H9 (cell line): ENCODE measurements at regions not wholly inside any gene's neighbourhood (a gene's known extent, or its start where the extent isn't known, plus 50 kb on each side); places are given as distances from the start of the nearest gene placed in this dataset.

ENCODE experiments used
- DNase-seq: peaks from one replicate; pipeline ENCODE4 v3.0.0-alpha.2; 2017
- H2AFZ ChIP-seq: one replicate; pipeline ENCODE4 v1.6.1; 2013; ENCODE audit warnings: mild to moderate bottlenecking, low read length, control low read depth, moderate library complexity
- H2AK5ac ChIP-seq: 2 replicates; pipeline ENCODE4 v1.6.1; 2013; ENCODE audit warnings: low read length, control low read depth, mixed read lengths; ENCODE audit not compliant: insufficient read length
- H2BK120ac ChIP-seq: one replicate; pipeline ENCODE4 v1.6.1; 2013; ENCODE audit warnings: low read depth, mild to moderate bottlenecking, low read length, control low read depth, inconsistent platforms; ENCODE audit not compliant: poor library complexity, severe bottlenecking
- H2BK12ac ChIP-seq: 2 replicates; pipeline ENCODE4 v1.6.1; 2013; ENCODE audit warnings: low read length, control low read depth, mixed read lengths, low read depth; ENCODE audit not compliant: insufficient read length
- H2BK15ac ChIP-seq: 2 replicates; pipeline ENCODE4 v1.6.1; 2013; ENCODE audit warnings: low read depth, low read length, control low read depth
- H2BK20ac ChIP-seq: one replicate; pipeline ENCODE4 v1.6.1; 2013; ENCODE audit warnings: low read depth, mild to moderate bottlenecking, low read length, control low read depth, inconsistent platforms; ENCODE audit not compliant: poor library complexity, severe bottlenecking
- H2BK5ac ChIP-seq: 2 replicates; pipeline ENCODE4 v1.6.1; 2013; ENCODE audit warnings: low read length, control low read depth, mixed read lengths; ENCODE audit not compliant: insufficient read length
- H3K14ac ChIP-seq: 2 replicates; pipeline ENCODE4 v1.6.1; 2013; ENCODE audit warnings: low read length, control low read depth; ENCODE audit not compliant: insufficient read depth
- H3K18ac ChIP-seq: 2 replicates; pipeline ENCODE4 v1.6.1; 2013; ENCODE audit warnings: low read depth, mild to moderate bottlenecking, mixed read lengths, low read length, control low read depth; ENCODE audit not compliant: insufficient read length
- H3K23ac ChIP-seq: 2 replicates; pipeline ENCODE4 v1.6.1; 2013; ENCODE audit warnings: low read length, control low read depth, mixed read lengths, low read depth; ENCODE audit not compliant: insufficient read length
- H3K23me2 ChIP-seq: 2 replicates; pipeline ENCODE4 v1.6.1; 2013; ENCODE audit warnings: low read depth, mild to moderate bottlenecking, mixed read lengths, low read length, control low read depth; ENCODE audit not compliant: insufficient read length, poor library complexity, severe bottlenecking
- H3K27ac ChIP-seq: 2 replicates; pipeline ENCODE4 v1.5.1; 2013; ENCODE audit warnings: low read length, control low read depth, mixed read lengths, low read depth; ENCODE audit not compliant: insufficient read length
- H3K27me3 ChIP-seq: 2 replicates; pipeline ENCODE4 v1.6.1; 2013; ENCODE audit warnings: low read length, control low read depth, inconsistent platforms; ENCODE audit not compliant: insufficient read depth
- H3K4ac ChIP-seq: 2 replicates; pipeline ENCODE4 v1.6.1; 2013; ENCODE audit warnings: low read depth, mild to moderate bottlenecking, control low read depth, inconsistent platforms, low read length, moderate library complexity
- H3K4me1 ChIP-seq: 2 replicates; pipeline ENCODE4 v1.6.1; 2013; ENCODE audit warnings: low read length, control low read depth, inconsistent platforms; ENCODE audit not compliant: insufficient read depth
- H3K4me2 ChIP-seq: 2 replicates; pipeline ENCODE4 v1.6.1; 2013; ENCODE audit warnings: low read length, control low read depth, mixed read lengths; ENCODE audit not compliant: insufficient read length, insufficient read depth
- H3K56ac ChIP-seq: 2 replicates; pipeline ENCODE4 v1.6.1; 2013; ENCODE audit warnings: low read depth, mild to moderate bottlenecking, mixed read lengths, low read length, control low read depth; ENCODE audit not compliant: insufficient read length
- H3K79me1 ChIP-seq: 2 replicates; pipeline ENCODE4 v1.6.1; 2013; ENCODE audit warnings: low read depth, mild to moderate bottlenecking, moderate library complexity, low read length, control low read depth, inconsistent platforms; ENCODE audit not compliant: insufficient read depth, poor library complexity, severe bottlenecking
- H3K79me2 ChIP-seq: 2 replicates; pipeline ENCODE4 v1.6.1; 2013; ENCODE audit warnings: low read length, control low read depth, inconsistent platforms; ENCODE audit not compliant: insufficient read depth
- H3K9ac ChIP-seq: 2 replicates; pipeline ENCODE4 v1.6.1; 2013; ENCODE audit warnings: low read length, control low read depth, mixed read lengths; ENCODE audit not compliant: insufficient read length; ENCODE audit errors: extremely low read depth
- H3K9me3 ChIP-seq: one replicate; pipeline ENCODE4 v1.6.1; 2013; ENCODE audit warnings: low read depth, low read length, inconsistent platforms; ENCODE audit not compliant: control insufficient read depth
- H3T11ph ChIP-seq: one replicate; pipeline ENCODE4 v1.6.1; 2013; ENCODE audit warnings: mild to moderate bottlenecking, low read length, control low read depth, inconsistent platforms
- H4K20me1 ChIP-seq: one replicate; pipeline ENCODE4 v1.6.1; 2013; ENCODE audit not compliant: control insufficient read depth, insufficient read length, insufficient read depth
- H4K5ac ChIP-seq: 2 replicates; pipeline ENCODE4 v1.6.1; 2013; ENCODE audit warnings: low read depth, mild to moderate bottlenecking, mixed read lengths, low read length, control low read depth; ENCODE audit not compliant: insufficient read length
- H4K8ac ChIP-seq: replicated peaks from 2 replicates; pipeline ENCODE4 v1.6.1; 2013; ENCODE audit warnings: low read length, control low read depth, mixed read lengths, low read depth; ENCODE audit not compliant: insufficient read length
- H4K91ac ChIP-seq: 2 replicates; pipeline ENCODE4 v1.6.1; 2013; ENCODE audit warnings: low read depth, mild to moderate bottlenecking, moderate library complexity, mixed read lengths, low read length, control low read depth; ENCODE audit not compliant: insufficient read length
- H3K27ac Mint-ChIP-seq, 3 experiments: 2 replicates in 2 of 3; 3 replicates in 1 of 3; pipeline ENCODE4 v1.8.0; 2020 to 2021; ENCODE audit warnings: mixed read lengths in 3 of 3, mild to moderate bottlenecking in 1 of 3, moderate library complexity in 1 of 3
- H3K27me3 Mint-ChIP-seq: 2 replicates; pipeline ENCODE4 v1.8.0; 2021; ENCODE audit warnings: low read depth, mild to moderate bottlenecking, moderate library complexity, mixed read lengths
- H3K36me3 Mint-ChIP-seq, 3 experiments: 2 replicates in 2 of 3; 3 replicates in 1 of 3; pipeline ENCODE4 v1.8.0; 2020 to 2021; ENCODE audit warnings: low read depth in 3 of 3, mixed read lengths in 3 of 3; ENCODE audit not compliant: insufficient read depth in 1 of 3
- H3K4me1 Mint-ChIP-seq, 2 experiments: 2 replicates each; pipeline ENCODE4 v1.8.0; 2020; ENCODE audit warnings: mixed read lengths in 2 of 2
- H3K4me3 Mint-ChIP-seq, 2 experiments: 2 replicates in 1 of 2; 3 replicates in 1 of 2; pipeline ENCODE4 v1.8.0; 2020 to 2021; ENCODE audit warnings: mild to moderate bottlenecking in 2 of 2, mixed read lengths in 2 of 2, moderate library complexity in 1 of 2
- H3K9me3 Mint-ChIP-seq, 2 experiments: 2 replicates in 1 of 2; 3 replicates in 1 of 2; pipeline ENCODE4 v1.8.0; 2020; ENCODE audit warnings: mild to moderate bottlenecking in 2 of 2, mixed read lengths in 2 of 2, moderate library complexity in 1 of 2
- CTCF ChIP-seq: fragments of 200-600 bp; sonication (generic); conservative IDR thresholded peaks from 3 replicates; pipeline ENCODE4 v1.8.0; 2021; ENCODE audit warnings: antibody characterized with exemption, mild to moderate bottlenecking
- WGBS: extraction: QIAGEN DNeasy Blood & Tissue Kit; methylation state at CpG from one replicate; pipeline ENCODE4 v1.1.7; 2013; ENCODE audit warnings: missing lambda C conversion rate, low lambda C conversion rate, mixed read lengths; ENCODE audit not compliant: insufficient read length; ENCODE audit errors: extremely low coverage; 5-methylcytosine and 5-hydroxymethylcytosine counted together

- H4K5ac ChIP-seq = no peak overlapping the region
- H3K23me2 ChIP-seq = no peaks in the 10 kb centered on the region
- H3K4me1 ChIP-seq = no peaks in the 10 kb centered on the region
- no peaks in the 10 kb centered on the region for H3K79me1 ChIP-seq
- no peak overlapping the region for H2BK12ac ChIP-seq
- no peak overlapping the region for H2BK120ac ChIP-seq
- no peak overlapping the region for H3K9ac ChIP-seq
- no peak for DNase-seq
- no peak overlapping the region for H2AK5ac ChIP-seq
- H2BK5ac ChIP-seq = no peak overlapping the region
- no peak overlapping the region for H3K4me2 ChIP-seq
- H3K56ac ChIP-seq = no peak overlapping the region
- H3T11ph ChIP-seq = no peak overlapping the region
- Mint-ChIP-seq H3K4me1 (0 out of 4 replicates have a peak, but pooled peaks cover 0 to 3% of the 10 kb centered on the region in 2 experiments), H3K36me3 (peaks cover 0 to 5% (median 0%) of the 10 kb centered on the region in 3 experiments; a peak in 1 of 7 replicates), H3K9me3 (no peaks in the 10 kb centered on the region; a peak in 1 of 5 replicates), H3K4me3 (no peak overlapping the region), H3K27ac (no peak overlapping the region), H3K27me3 (no peaks in the 10 kb centered on the region)
- H4K20me1 ChIP-seq = no peaks in the 10 kb centered on the region
- peak overlapping the region; percentile 10 for H2AFZ ChIP-seq
- H3K14ac ChIP-seq = no peak overlapping the region
- H3K27me3 ChIP-seq = no peaks in the 10 kb centered on the region
- no peak overlapping the region for H3K18ac ChIP-seq
- H3K79me2 ChIP-seq = no peaks in the 10 kb centered on the region
- H3K23ac ChIP-seq = no peak overlapping the region
- TF ChIP-seq CTCF = peak; percentile 66
- no peak overlapping the region for H3K4ac ChIP-seq
- no peak overlapping the region for H3K27ac ChIP-seq
- no peak overlapping the region for H4K8ac ChIP-seq
- no peak overlapping the region for H4K91ac ChIP-seq
- no peaks in the 10 kb centered on the region for H3K9me3 ChIP-seq
- no peak overlapping the region for H2BK20ac ChIP-seq
- WGBS = no CpG with 5 or more reads among the region's 1 CpG
- H2BK15ac ChIP-seq = no peak overlapping the region
Measured at GRCh38 chr3:82163907-82164520, 402.6 kb upstream of the GBE1 start.
